OCI-LY3 (cell line): ENCODE measurements at regions not wholly inside any gene's neighbourhood (a gene's known extent, or its start where the extent isn't known, plus 50 kb on each side); places are given as distances from the start of the nearest gene placed in this dataset.

Experiments
- H2AFZ ChIP-seq: fragments of 200-600, 300-600 bp; shearing (Covaris generic); 2 replicates; pipeline ENCODE4 v1.6.0; 2014; ENCODE audit warnings: antibody characterized with exemption, low read depth, low read length
- H3K27ac ChIP-seq: fragments of 200-600, 300-600 bp; sonication (generic); 2 replicates; pipeline ENCODE4 v1.5.1; 2014; ENCODE audit warnings: mild to moderate bottlenecking, low read length, moderate library complexity, mixed read lengths
- H3K27me3 ChIP-seq: fragments of 200-600, 300-600 bp; sonication (generic); 2 replicates; pipeline ENCODE4 v1.6.1; 2014; ENCODE audit warnings: low read depth, low read length, mixed read lengths
- H3K36me3 ChIP-seq: fragments of 200-600, 300-600 bp; sonication (generic); replicated peaks from 2 replicates; pipeline ENCODE3; 2014; ENCODE audit warnings: low read depth, low read length, mixed read lengths
- H3K4me1 ChIP-seq: fragments of 300-600, 200-600 bp; sonication (generic); 2 replicates; pipeline ENCODE4 v1.6.1; 2014; ENCODE audit warnings: low read length, mixed read lengths
- H3K4me2 ChIP-seq: fragments of 200-600, 300-600 bp; sonication (generic); 2 replicates; pipeline ENCODE4 v1.6.1; 2014; ENCODE audit warnings: low read length, mixed read lengths
- H3K4me3 ChIP-seq: fragments of 300-600, 200-600 bp; sonication (generic); 2 replicates; pipeline ENCODE4 v1.5.1; 2014; ENCODE audit warnings: antibody characterized with exemption, mild to moderate bottlenecking, low read length, moderate library complexity
- H3K79me2 ChIP-seq: fragments of 300-600, 200-600 bp; shearing (Covaris generic); 2 replicates; pipeline ENCODE4 v1.6.1; 2014; ENCODE audit warnings: mild to moderate bottlenecking, low read length, mixed read lengths
- H3K9ac ChIP-seq: fragments of 300-600, 200-600 bp; shearing (Covaris generic); 2 replicates; pipeline ENCODE4 v1.6.0; 2014; ENCODE audit warnings: mild to moderate bottlenecking, low read length, moderate library complexity
- H3K9me3 ChIP-seq: fragments of 200-600, 300-600 bp; shearing (Covaris generic); 2 replicates; pipeline ENCODE4 v1.6.1; 2014; ENCODE audit warnings: low read length, mixed read lengths; ENCODE audit not compliant: insufficient read depth
- H4K20me1 ChIP-seq: fragments of 200-600, 300-600 bp; sonication (generic); 2 replicates; pipeline ENCODE4 v1.6.1; 2016; ENCODE audit warnings: low read length, mixed read lengths; ENCODE audit not compliant: insufficient read depth
- CTCF ChIP-seq: fragments of 200-600, 300-600 bp; sonication (generic); IDR thresholded peaks from 2 replicates; pipeline ENCODE4 v1.5.1; 2014; ENCODE audit warnings: antibody characterized with exemption, low read length, low read depth
- EZH2phosphoT487 ChIP-seq: fragments of 200-600 bp; shearing (Covaris generic); IDR thresholded peaks from 2 replicates; pipeline ENCODE4 v1.6.1; 2018; ENCODE audit warnings: antibody characterized with exemption, mixed run types, low read depth

DNA sequence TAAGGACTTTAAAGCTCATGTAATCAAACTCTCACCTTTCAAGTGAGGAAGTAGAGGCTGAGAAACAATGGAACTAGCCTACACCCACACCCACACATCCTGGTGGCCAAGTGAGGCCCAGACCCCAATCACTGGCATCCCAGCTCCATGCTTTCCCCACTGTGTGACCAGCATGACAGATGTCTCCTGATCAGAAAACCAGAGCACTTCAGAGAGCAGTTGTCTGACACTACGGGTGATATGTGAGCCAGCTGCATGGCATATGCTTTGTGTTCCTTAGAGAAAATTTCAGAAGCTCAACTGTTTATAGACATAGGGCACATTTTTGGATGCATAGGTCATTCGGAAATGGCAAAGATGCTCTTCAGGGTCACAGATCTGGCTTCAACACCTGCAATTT, 315.2 kb downstream of the NDFIP2 start:
- TF ChIP-seq EZH2phosphoT487 (no peak), CTCF (no peak)
- no peak overlapping the region for H3K27ac ChIP-seq
- no peaks in the 10 kb centered on the region for H4K20me1 ChIP-seq
- H3K79me2 ChIP-seq: no peaks in the 10 kb centered on the region
- no peaks in the 10 kb centered on the region for H3K27me3 ChIP-seq
- no peak overlapping the region for H3K9ac ChIP-seq
- no peaks in the 10 kb centered on the region for H3K9me3 ChIP-seq
- no peak overlapping the region for H3K4me3 ChIP-seq
- no peak overlapping the region for H3K4me2 ChIP-seq
- no peaks in the 10 kb centered on the region for H3K36me3 ChIP-seq
- peak overlapping the region; percentile 15; the same call in 1 of the 2 replicates for H2AFZ ChIP-seq
- no peaks in the 10 kb centered on the region for H3K4me1 ChIP-seq

DNA sequence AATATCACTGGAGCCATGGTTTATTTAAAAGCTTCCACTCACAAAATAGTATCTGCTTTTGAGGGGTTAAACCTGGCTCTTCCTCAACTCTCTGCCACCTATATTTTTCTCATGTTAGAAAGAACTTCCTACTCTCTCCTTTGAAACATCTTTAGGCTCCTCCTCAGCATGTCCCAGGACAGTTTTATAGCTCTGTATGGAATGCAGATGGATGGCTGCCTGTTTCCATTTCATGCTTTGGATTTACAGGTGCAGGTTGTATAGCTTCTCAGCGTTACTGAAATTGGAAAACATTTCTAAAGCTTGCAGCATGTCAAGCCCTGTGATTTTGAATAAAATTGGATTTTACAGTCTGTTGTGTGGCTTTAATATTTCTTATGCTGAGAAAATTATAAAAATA, 314.0 kb downstream of the NDFIP2 start:
- H3K27me3 ChIP-seq: no peaks in the 10 kb centered on the region
- H2AFZ ChIP-seq: no peak overlapping the region
- no peaks in the 10 kb centered on the region for H3K9me3 ChIP-seq
- H3K27ac ChIP-seq: no peak overlapping the region
- H3K36me3 ChIP-seq: peaks cover 5% of the 10 kb centered on the region
- no peak overlapping the region for H3K4me2 ChIP-seq
- H3K4me1 ChIP-seq: no peaks in the 10 kb centered on the region
- no peak overlapping the region for H3K4me3 ChIP-seq
- H3K9ac ChIP-seq: no peak overlapping the region
- H3K79me2 ChIP-seq: no peaks in the 10 kb centered on the region
- no peak for TF ChIP-seq EZH2phosphoT487
- no peak for TF ChIP-seq CTCF
- H4K20me1 ChIP-seq: no peaks in the 10 kb centered on the region

DNA sequence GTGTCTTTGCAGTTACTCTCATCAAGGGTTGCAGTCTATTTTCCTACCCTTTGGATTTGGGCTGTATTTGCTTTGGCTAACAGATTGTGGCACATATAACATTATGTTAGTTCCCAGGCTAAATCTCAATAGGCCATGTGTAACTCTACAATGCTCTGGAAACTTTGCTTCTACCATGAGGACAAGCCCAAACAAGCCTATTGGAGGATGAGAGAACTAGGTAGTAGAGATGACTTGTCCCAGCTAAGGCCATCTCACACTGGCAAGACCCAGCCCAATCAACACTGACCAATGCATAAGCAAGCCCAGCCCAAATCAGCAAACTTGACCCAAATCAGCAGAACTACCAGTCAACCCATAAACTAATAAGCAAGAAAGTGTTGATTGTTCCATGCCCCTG, 311.8 kb downstream of the NDFIP2 start:
- H3K4me1 ChIP-seq: no peaks in the 10 kb centered on the region
- no peaks in the 10 kb centered on the region for H4K20me1 ChIP-seq
- H3K79me2 ChIP-seq: no peaks in the 10 kb centered on the region
- TF ChIP-seq CTCF: no peak
- TF ChIP-seq EZH2phosphoT487: no peak
- no peaks in the 10 kb centered on the region for H3K9me3 ChIP-seq
- no peak overlapping the region for H3K27ac ChIP-seq
- H3K4me3 ChIP-seq: no peak overlapping the region
- no peaks in the 10 kb centered on the region for H3K27me3 ChIP-seq
- no peak overlapping the region for H3K4me2 ChIP-seq
- peaks cover 5% of the 10 kb centered on the region for H3K36me3 ChIP-seq
- no peak overlapping the region for H3K9ac ChIP-seq
- H2AFZ ChIP-seq: no peak overlapping the region

DNA sequence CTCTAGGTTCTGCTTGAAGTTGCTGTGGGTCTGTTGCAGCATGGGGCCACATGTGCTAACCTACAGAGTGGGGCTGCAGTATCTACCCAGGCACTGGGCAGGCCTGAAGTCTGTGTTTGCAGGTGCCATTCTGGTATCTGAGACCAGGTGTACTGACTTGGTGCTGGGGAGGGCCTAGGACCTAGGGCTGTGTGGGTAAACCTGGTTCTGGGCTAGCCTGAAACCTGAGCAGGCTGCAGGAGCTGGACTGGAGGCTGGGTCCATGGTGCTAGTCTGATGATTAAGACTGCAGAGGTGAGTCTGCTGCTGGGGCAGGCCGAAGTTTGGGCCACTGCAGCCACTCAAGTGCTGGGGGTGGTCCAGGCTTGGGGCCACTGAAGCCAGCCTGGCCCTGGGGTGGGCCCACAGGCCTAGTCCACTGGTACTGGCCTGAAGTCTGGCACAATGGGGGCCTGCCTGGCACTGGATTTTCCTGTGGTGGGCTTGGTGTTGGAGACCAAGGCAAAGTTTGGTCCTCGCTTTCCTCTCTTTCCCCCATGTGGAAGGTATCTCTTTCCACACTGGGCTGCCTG, 310.6 kb downstream of the NDFIP2 start:
- no peaks in the 10 kb centered on the region for H4K20me1 ChIP-seq
- H3K27me3 ChIP-seq: no peaks in the 10 kb centered on the region
- H3K4me3 ChIP-seq: no peak overlapping the region
- no peak overlapping the region for H2AFZ ChIP-seq
- H3K4me2 ChIP-seq: no peak overlapping the region
- H3K36me3 ChIP-seq: peaks cover 5% of the 10 kb centered on the region
- H3K9ac ChIP-seq: no peak overlapping the region
- H3K9me3 ChIP-seq: no peaks in the 10 kb centered on the region
- H3K27ac ChIP-seq: no peak overlapping the region
- TF ChIP-seq EZH2phosphoT487 (no peak), CTCF (no peak)
- no peaks in the 10 kb centered on the region for H3K79me2 ChIP-seq
- no peaks in the 10 kb centered on the region for H3K4me1 ChIP-seq
